ENCODE measurements at regions not wholly inside any gene's neighbourhood (a gene's known extent, or its start where the extent isn't known, plus 50 kb on each side); places are given as distances from the start of the nearest gene placed in this dataset.
A peak's percentile ranks its signal among the peaks of the same experiment; 100 is the strongest.
"Not testable (repeated sequence)": the region's sequence is repeated elsewhere in the genome, so short reads cannot be mapped to it uniquely, and the experiment has no call there.

DNA sequence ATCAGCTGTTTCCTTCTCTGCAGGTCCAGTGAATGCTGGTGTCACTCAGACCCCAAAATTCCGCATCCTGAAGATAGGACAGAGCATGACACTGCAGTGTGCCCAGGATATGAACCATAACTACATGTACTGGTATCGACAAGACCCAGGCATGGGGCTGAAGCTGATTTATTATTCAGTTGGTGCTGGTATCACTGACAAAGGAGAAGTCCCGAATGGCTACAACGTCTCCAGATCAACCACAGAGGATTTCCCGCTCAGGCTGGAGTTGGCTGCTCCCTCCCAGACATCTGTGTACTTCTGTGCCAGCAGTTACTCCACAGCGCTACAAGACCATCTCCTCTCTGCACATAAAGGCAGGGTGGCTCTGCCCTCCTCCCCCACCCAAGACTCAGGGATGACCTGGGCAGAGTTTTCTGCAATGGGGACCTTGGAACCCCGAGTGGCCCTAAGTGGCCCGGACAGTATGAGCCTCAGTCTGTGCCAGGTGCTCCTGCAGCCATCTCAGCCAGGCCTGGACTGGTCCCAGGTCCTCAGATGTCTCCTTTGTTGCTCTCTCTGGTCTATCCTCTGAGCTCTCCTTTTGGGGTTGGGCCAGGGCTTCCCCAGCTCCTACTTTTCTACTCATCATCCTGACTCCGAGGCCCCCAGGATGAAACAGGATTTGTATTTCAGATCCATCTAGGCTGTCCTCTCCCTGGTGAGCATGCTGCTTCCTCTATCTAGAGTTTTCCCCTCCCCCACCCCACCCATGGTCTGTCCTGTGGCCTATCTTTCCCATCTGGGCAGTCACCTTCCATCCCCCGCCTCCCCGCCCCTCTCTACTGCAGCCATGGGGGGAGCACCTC, 212.1 kb upstream of the PRSS58 start:
- DNase-seq (ENCODE audit: low read depth) = no peak

GRCh38 chr7:142468871-142469665, 211.2 kb upstream of the PRSS58 start:
- no peak for DNase-seq (ENCODE audit: low read depth)

- not testable (repeated sequence) for DNase-seq (ENCODE audit: low read depth)
These were observed 209.3 kb upstream of the PRSS58 start for GRCh38 chr7:142467056-142467655.

DNA sequence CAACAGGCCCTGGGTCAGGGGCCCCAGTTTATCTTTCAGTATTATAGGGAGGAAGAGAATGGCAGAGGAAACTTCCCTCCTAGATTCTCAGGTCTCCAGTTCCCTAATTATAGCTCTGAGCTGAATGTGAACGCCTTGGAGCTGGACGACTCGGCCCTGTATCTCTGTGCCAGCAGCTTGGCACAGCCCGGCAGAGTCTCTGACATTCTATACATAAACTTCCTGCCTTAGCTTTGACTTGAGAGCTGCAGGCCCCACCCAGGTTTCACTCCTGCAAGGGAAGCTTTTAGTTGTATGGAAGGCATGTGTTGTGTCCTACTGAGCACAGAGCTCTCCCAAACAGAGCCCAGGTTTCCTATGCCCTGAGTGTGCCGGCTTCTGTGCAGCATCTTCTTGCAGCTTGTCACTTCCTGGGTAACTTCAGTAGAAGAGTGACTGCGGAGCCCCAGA, 205.6 kb upstream of the PRSS58 start:
- DNase-seq (ENCODE audit: low read depth) = no peak

GRCh38 chr7:142461437-142461836, 203.6 kb upstream of the PRSS58 start:
- peak; percentile 51 for DNase-seq (ENCODE audit: low read depth)

- DNase-seq (ENCODE audit: low read depth) = no peak
These were observed 202.7 kb upstream of the PRSS58 start for GRCh38 chr7:142460402-142461117.

GRCh38 chr7:142459551-142459963, 201.7 kb upstream of the PRSS58 start:
- DNase-seq (ENCODE audit: low read depth) = peak; percentile 79

GRCh38 chr7:142457146-142457703, 199.4 kb upstream of the PRSS58 start:
- no peak for DNase-seq (ENCODE audit: low read depth)

DNA sequence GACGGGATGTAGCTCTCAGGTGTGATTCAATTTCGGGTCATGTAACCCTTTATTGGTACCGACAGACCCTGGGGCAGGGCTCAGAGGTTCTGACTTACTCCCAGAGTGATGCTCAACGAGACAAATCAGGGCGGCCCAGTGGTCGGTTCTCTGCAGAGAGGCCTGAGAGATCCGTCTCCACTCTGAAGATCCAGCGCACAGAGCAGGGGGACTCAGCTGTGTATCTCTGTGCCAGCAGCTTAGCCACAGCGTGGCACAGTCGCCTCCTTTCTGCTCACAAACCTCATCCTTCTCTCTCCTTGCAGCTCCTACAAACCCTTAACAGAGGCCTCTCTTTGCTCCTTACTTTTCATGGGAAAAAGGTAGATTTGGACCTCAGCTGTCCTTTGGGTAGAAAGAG, 197.5 kb upstream of the PRSS58 start:
- peak; percentile 51 for DNase-seq (ENCODE audit: low read depth)

GRCh38 chr7:142454862-142455261, 197.0 kb upstream of the PRSS58 start:
- DNase-seq (ENCODE audit: low read depth) = no peak

GRCh38 chr7:142452791-142453190, 194.9 kb upstream of the PRSS58 start:
- DNase-seq (ENCODE audit: low read depth) = no peak

GRCh38 chr7:142451817-142452216, 194.0 kb upstream of the PRSS58 start:
- DNase-seq (ENCODE audit: low read depth) = no peak

DNA sequence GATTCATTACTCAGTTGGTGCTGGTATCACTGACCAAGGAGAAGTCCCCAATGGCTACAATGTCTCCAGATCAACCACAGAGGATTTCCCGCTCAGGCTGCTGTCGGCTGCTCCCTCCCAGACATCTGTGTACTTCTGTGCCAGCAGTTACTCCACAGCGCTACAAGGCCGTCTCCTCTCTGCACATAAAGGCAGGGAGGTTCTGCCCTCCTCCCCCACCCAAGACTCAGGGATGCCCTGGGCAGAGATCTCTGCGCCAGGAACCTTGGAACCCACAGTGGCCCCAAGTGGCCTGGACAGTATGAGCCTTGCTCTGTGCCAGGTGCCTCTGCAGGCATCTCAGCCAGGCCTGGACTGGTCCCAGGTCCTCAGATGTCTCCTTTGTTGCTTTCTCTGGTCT, 193.4 kb upstream of the PRSS58 start:
- no peak for DNase-seq (ENCODE audit: low read depth)

GRCh38 chr7:142450695-142451094, 192.8 kb upstream of the PRSS58 start:
- DNase-seq (ENCODE audit: low read depth) = no peak

GRCh38 chr7:142450206-142450605, 192.3 kb upstream of the PRSS58 start:
- no peak for DNase-seq (ENCODE audit: low read depth)

DNA sequence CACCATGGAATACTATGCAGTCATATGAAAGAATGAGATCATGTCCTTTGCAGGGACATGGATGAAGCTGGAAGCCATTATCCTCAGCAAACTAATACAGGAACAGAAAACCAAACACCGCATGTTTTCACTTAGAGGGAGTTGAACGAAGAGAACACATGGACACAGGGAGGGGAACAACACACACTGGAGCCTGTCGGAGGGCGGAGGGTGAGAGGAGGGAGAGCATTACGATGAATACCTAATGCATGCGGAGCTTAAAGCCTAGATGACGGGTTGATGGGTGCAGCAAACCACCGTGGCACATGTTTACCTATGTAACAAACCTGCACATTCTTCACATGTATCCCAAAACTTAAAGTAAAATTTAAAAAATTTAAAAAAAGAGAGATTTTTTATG, 191.0 kb upstream of the PRSS58 start:
- DNase-seq (ENCODE audit: low read depth) = not testable (repeated sequence)

GRCh38 chr7:142447762-142448161, 189.9 kb upstream of the PRSS58 start:
- DNase-seq (ENCODE audit: low read depth) = no peak

DNA sequence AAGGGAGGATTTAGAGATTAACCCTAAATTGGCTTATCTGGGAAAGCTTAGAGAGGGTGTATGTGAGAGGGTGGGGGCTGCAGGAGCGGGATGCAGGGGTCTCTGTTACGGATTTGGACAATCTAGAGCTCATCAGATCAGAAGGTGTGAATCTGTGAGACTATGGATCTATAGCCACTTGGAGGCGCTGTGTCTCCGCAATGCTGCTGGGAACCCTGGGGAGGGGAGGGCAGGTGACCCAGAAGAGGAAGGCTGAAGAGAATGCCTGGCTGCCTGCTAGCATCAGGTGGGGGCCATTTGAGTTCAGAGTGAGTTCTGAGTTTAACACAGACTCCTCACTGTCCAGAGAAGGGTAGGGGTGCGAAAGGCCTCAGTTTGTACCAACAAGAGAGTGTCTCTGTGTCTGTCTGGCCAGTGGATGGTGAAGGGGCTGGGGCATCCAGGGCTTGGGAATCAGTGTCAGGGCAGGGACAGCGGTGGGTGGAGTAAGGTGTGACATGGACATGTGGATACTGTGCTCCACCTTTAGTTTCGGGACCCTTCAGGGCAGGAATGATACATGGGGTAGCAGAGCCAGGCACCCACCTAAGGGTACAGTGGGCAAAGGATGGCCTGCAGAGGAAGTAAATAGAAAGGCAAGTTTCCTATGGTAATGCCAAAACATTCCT, 187.3 kb upstream of the PRSS58 start:
- DNase-seq (ENCODE audit: low read depth) = no peak

DNA sequence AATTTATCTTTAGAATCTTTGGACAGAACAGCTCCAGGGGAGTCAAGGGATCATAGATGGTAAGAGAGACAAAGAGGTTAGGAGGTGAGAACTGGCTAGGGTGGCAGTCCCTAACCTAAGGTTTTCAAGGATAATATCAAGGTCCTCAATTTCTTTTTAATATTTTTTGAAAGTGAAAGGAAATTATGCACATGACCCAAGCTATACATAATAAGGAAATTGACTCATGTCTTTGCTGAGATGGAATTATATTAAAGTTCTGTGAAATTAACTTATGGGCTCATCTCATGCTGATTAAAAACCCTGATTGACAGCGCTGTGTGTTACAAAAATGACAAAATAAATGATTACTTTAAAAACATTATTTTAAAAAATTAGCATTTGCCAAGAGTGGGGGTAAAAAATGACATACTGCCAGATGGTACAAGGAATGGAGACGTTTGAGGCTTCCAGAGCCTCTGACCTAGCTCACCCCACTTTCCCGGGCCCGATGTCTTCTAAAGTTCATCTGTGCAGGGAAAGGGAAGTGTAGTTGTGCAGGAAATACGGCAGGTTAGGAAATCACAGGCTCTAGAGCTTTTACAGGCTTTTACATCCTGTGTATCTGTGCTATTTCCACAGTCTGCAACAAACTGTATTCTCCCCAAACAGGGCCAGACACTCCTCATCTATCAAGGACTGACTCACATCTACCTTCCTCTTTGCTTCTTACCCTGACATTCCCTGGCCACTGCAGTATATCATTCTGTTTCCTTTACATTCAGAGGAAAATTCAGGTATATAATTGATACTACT, 185.6 kb upstream of the PRSS58 start:
- DNase-seq (ENCODE audit: low read depth) = peak; percentile 16

- DNase-seq (ENCODE audit: low read depth) = no peak
These were observed 184.5 kb upstream of the PRSS58 start for GRCh38 chr7:142442396-142442795.

Data from Daoy (cell line).